ENCODE measurements at regions not wholly inside any gene's neighbourhood (a gene's known extent, or its start where the extent isn't known, plus 50 kb on each side); places are given as distances from the start of the nearest gene placed in this dataset.

DNA sequence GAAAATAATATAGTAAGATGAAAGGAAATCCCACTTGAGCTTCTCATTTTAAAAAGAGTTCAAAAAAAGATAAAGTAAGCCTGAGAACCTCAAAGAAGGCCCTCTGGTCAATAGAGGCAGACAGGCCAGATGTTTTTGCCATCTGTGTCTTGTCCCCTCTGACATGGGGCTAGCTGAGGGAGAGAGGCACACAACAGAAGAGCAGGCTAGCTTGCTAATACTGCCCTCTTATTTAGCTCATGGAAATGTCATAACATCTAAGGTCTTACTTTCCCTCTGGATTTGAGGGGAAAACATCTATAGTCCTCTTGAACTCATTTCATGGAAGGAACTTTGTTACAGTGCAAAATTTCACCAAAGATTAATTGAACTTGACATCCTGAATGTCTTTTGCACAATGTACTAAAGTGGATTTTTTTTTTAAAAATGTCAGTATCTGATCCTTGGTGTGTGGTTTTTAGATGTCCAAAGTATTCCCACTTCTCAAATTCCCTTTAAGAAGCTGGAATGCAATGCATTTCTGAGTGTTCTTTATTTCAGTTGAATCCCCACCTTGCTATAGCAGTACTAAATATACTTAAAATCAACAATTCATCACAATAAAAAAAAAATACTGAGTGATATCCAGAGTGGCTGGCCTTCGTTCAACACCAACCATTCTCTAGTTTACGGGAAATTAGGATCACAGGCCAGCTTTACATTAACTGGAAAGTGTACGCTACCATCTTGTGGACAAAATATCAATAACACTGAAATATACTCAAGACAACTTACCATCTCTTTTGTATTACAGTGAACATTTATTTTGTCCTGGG lies 176.7 kb downstream of the PAH start:
- no peak for ATAC-seq
- H3K4me3 ChIP-seq = no peak overlapping the region
- no peaks in the 10 kb centered on the region for H3K9me3 ChIP-seq
- H3K4me1 ChIP-seq (ENCODE audit: low read depth) = no peaks in the 10 kb centered on the region
- no peak for DNase-seq
- no peaks in the 10 kb centered on the region for H3K36me3 ChIP-seq (ENCODE audit: low read depth)
- TF ChIP-seq, protein P1, sequence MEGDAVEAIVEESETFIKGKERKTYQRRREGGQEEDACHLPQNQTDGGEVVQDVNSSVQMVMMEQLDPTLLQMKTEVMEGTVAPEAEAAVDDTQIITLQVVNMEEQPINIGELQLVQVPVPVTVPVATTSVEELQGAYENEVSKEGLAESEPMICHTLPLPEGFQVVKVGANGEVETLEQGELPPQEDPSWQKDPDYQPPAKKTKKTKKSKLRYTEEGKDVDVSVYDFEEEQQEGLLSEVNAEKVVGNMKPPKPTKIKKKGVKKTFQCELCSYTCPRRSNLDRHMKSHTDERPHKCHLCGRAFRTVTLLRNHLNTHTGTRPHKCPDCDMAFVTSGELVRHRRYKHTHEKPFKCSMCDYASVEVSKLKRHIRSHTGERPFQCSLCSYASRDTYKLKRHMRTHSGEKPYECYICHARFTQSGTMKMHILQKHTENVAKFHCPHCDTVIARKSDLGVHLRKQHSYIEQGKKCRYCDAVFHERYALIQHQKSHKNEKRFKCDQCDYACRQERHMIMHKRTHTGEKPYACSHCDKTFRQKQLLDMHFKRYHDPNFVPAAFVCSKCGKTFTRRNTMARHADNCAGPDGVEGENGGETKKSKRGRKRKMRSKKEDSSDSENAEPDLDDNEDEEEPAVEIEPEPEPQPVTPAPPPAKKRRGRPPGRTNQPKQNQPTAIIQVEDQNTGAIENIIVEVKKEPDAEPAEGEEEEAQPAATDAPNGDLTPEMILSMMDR (IDR thresholded peaks at IDR 0.05) = no peak
- intact Hi-C loops (cut with DNase I, micrococcal nuclease) = no loop called here

DNA sequence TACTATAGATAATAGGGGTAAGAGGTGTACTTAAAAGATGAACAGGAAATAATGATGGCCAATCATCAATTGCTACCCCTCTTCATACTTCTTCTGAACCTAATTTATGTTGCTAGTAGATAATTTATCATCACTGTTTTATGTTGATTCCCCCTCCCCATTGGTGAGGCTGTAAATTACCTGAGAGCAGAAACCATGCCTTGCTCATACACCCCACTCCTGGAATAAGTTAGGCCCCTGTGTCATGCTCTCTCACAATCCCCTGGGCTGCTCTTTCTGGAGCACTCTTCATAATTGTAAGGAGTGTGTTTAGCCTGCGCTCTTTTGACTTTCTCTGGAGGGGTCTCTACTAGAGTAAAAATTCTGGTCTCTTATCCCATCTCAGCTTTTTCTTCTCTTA lies 180.7 kb downstream of the PAH start:
- TF ChIP-seq, protein P1 (IDR thresholded peaks at IDR 0.05) = no peak
- Histone ChIP-seq H3K4me1 (ENCODE audit: low read depth) (no peaks in the 10 kb centered on the region), H3K4me3 (no peak overlapping the region), H3K9me3 (no peaks in the 10 kb centered on the region), H3K36me3 (ENCODE audit: low read depth) (no peaks in the 10 kb centered on the region)
- intact Hi-C loops (cut with DNase I, micrococcal nuclease) = no loop called here
- DNase-seq (no peak), ATAC-seq (no peak)

DNA sequence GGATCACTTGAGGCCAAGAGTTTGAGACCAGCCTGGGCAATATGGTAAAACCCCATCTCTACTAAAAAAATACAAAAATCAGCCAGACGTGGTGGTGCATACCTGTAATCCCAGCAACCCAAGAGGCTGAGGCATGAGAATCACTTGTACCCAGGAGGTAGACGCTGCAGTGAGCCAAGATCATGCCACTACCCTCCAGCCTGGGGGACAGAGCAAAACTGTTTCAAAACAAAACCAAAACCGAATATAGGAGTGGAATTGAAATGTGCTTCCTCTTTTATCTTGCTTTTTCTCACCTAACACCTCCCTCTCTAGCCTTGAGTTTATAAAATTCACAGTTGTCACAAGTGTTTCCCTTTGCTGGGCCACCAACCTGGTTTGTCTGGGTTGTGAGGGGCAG lies 181.9 kb downstream of the PAH start:
- Histone ChIP-seq H3K9me3 (no peaks in the 10 kb centered on the region), H3K4me3 (no peak overlapping the region), H3K36me3 (ENCODE audit: low read depth) (no peaks in the 10 kb centered on the region), H3K4me1 (ENCODE audit: low read depth) (no peaks in the 10 kb centered on the region)
- intact Hi-C loops (cut with DNase I, micrococcal nuclease) = no loop called here
- ATAC-seq (no peak), DNase-seq (no peak)
- TF ChIP-seq, protein P1 (IDR thresholded peaks at IDR 0.05) = no peak

DNA sequence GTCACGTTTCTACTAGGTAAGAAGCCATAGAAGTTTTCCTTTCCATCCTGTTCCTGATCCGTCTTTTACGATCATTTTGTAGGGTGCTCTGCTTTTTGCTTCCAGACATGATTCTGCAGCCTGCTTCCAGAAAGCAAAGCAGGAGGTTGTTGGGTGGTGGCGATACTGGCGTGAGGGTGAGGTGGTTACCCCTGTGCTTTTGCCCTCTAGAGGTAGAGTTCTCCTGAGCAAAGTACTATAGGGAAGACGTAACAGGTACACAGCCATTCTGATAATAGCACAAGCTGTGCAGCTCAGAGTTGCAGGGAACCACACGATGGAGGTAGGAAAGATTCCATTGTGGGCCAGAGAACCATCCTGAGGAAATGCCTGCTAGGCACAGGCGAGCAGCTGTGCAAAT lies 186.0 kb downstream of the PAH start:
- DNase-seq (no peak), ATAC-seq (no peak)
- intact Hi-C loops (cut with DNase I, micrococcal nuclease) = no loop called here

DNA sequence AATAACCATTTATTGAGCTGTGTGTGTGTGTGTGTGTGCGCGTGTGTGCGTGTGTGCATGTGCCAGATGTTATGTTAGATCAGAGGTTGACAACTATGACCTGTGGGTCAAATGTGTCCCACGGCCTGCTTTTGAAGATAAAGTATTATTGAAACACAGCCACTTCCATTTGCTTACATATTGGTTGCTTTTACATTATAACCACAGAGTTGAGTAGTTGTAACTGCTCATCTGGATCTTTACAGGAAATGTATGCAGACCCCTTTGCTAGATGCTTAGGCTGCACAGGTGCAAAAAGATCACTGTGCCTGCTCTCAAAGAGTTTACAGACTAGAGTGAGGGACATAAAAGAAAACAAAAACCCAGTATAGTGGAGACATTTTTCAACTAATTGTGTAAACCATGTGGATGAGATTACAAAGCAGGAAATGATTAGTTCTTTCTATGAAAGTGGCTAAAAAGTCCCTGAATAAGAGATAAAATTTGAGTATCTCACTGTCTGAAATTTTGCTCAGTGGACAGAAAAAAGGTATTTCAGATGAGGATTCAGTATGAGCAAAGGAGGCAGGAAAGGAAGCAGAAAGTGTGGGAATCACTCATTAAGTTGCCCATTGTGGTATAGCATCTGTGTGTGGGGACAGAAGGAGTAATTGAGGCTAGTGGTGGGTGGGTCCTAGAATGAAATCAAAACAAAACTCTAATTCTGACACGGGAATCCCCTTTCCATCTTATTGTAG lies 188.4 kb downstream of the PAH start:
- intact Hi-C loops (cut with DNase I, micrococcal nuclease) = no loop called here
- TF ChIP-seq, protein P1 (IDR thresholded peaks at IDR 0.05) = no peak
- Histone ChIP-seq H3K4me1 (ENCODE audit: low read depth) (no peaks in the 10 kb centered on the region), H3K4me3 (no peak overlapping the region), H3K36me3 (ENCODE audit: low read depth) (no peaks in the 10 kb centered on the region), H3K9me3 (no peaks in the 10 kb centered on the region)
- ATAC-seq = no peak
- DNase-seq = no peak

More for the DNA sequence above, 186.0 kb downstream of the PAH start:
- no peak overlapping the region for H3K4me3 ChIP-seq
- TF ChIP-seq, protein P1 (IDR thresholded peaks at IDR 0.05) = no peak
- no peaks in the 10 kb centered on the region for H3K9me3 ChIP-seq
- H3K4me1 ChIP-seq (ENCODE audit: low read depth) = no peaks in the 10 kb centered on the region
- H3K36me3 ChIP-seq (ENCODE audit: low read depth) = no peaks in the 10 kb centered on the region

Data from mucosa of descending colon (tissue), 3 donors.